ENCODE measurements at regions not wholly inside any gene's neighbourhood (a gene's known extent, or its start where the extent isn't known, plus 50 kb on each side); places are given as distances from the start of the nearest gene placed in this dataset.
A peak's percentile ranks its signal among the peaks of the same experiment; 100 is the strongest.

DNA sequence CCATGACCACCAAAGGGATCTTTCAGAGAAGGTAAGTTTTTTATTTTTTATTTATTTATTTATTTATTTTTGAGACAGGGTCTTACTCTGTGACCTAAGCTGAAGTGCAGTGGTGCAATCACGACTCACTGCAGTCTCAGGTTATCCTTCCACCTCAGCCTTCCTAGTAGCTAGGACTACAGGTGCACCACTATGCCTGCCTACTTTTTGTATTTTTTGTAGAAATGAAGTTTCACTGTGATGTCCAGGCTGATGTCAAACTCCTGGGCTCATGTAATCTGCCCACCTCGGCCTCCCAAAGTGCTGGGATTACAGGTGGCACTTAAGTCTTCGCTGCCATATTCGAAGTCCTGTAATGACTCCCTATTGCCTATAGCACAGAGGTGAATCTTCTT lies 342.5 kb downstream of the CYRIA start:
- Histone ChIP-seq H3K9me3 (ENCODE audit: severe bottlenecking) (no peaks in the 10 kb centered on the region), H3K27ac (peak overlapping the region; percentile 60), H3K36me3 (no peaks in the 10 kb centered on the region), H3K27me3 (ENCODE audit: insufficient read depth, low read depth, severe bottlenecking) (no peaks in the 10 kb centered on the region), H3K4me3 (ENCODE audit: low read depth, low read length) (no peak overlapping the region)
- TF ChIP-seq, protein P1, sequence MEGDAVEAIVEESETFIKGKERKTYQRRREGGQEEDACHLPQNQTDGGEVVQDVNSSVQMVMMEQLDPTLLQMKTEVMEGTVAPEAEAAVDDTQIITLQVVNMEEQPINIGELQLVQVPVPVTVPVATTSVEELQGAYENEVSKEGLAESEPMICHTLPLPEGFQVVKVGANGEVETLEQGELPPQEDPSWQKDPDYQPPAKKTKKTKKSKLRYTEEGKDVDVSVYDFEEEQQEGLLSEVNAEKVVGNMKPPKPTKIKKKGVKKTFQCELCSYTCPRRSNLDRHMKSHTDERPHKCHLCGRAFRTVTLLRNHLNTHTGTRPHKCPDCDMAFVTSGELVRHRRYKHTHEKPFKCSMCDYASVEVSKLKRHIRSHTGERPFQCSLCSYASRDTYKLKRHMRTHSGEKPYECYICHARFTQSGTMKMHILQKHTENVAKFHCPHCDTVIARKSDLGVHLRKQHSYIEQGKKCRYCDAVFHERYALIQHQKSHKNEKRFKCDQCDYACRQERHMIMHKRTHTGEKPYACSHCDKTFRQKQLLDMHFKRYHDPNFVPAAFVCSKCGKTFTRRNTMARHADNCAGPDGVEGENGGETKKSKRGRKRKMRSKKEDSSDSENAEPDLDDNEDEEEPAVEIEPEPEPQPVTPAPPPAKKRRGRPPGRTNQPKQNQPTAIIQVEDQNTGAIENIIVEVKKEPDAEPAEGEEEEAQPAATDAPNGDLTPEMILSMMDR (IDR thresholded peaks at IDR 0.05; ENCODE audit: low read depth, low read length) = no peak
- no peak for DNase-seq

DNA sequence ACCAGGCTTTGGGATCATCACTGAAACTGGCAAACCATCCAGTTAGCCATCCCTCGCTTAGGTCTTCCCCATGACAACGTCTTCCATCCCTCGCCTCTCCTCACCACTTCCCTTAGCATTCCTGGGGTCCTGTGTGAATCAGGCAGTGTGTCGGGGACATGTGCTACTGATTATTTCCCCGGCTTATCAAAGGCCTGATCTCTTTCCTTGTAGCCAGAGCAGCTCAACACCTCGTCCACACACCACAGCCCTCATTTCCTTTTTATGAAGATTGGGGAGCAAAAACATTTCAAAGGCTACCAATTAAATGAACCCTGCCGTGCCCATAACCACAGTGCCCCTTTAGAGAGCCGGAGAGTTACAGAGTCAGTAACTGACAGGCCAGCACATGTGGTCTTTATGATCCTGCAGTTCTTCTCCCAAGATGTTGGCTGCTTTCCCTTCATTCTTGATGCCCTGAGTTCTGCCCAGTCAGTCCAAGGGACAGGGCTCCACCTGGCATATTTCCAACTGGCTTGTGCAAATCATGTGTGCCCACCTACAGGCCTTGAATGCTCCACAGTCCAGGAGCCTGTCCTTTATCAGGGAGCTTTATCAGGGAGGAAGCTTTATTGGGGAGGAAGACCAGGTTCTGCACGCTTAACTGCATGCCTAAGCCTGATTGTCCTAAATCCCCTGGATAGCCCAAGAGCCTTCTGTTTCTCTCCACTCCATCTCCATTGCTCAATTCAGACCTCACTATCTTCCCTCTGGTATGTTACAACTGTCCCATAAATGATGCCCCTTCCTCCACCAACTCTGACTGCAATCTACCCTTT lies 343.1 kb downstream of the CYRIA start:
- TF ChIP-seq, protein P1 (IDR thresholded peaks at IDR 0.05; ENCODE audit: low read depth, low read length) = no peak
- Histone ChIP-seq H3K9me3 (ENCODE audit: severe bottlenecking) (no peaks in the 10 kb centered on the region), H3K4me3 (ENCODE audit: low read depth, low read length) (no peak overlapping the region), H3K27me3 (ENCODE audit: insufficient read depth, low read depth, severe bottlenecking) (no peaks in the 10 kb centered on the region), H3K36me3 (no peaks in the 10 kb centered on the region), H3K27ac (peak overlapping the region; percentile 60)
- DNase-seq = peak; percentile 56

DNA sequence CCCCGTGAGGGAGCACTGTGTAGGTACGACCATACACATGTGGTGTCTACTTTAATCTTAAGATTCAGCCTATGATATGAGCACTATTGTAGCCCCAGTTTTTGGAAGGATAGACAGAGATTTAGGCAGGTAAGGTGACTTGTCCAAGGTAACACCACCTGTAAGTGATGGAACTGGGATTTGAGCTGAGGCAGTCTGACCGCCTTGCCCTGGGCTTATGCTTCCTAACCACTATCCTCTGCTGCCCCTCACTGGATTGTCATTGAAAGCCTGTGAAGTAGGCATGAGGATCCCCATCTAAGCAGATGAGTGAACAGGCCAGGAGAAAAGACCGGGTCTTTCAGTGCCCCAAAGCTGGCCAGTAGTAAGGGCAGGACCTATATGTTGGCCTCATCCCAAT lies 343.8 kb downstream of the CYRIA start:
- H3K4me3 ChIP-seq (ENCODE audit: low read depth, low read length) = no peak overlapping the region
- peak overlapping the region; percentile 60; the same call in 1 of the 2 replicates for H3K27ac ChIP-seq
- TF ChIP-seq, protein P1 (IDR thresholded peaks at IDR 0.05; ENCODE audit: low read depth, low read length) = peak; percentile 79
- no peaks in the 10 kb centered on the region for H3K9me3 ChIP-seq (ENCODE audit: severe bottlenecking)
- H3K36me3 ChIP-seq = no peaks in the 10 kb centered on the region
- H3K27me3 ChIP-seq (ENCODE audit: insufficient read depth, low read depth, severe bottlenecking) = no peaks in the 10 kb centered on the region
- DNase-seq = peak; percentile 76

DNA sequence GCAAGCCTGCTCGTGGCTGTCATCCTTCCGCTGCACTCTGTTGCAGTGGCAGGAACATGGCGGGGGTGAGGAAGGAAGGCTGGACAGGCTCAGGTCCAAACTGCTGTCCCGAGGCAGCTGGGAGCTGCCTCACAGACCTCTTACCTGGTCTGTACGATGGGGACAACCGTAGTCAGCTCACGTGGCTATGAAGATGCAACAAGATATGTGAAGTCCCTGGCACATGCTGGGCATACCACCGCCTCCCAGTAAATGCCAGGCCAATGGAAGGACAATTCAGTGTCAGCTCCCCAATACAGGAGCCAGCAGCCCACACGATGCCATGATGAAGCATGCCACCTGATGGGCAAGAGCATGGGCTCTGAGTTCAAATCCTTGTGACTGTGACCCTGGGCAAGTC lies 344.4 kb downstream of the CYRIA start:
- H3K4me3 ChIP-seq (ENCODE audit: low read depth, low read length) = no peak overlapping the region
- no peaks in the 10 kb centered on the region for H3K36me3 ChIP-seq
- TF ChIP-seq, protein P1 (IDR thresholded peaks at IDR 0.05; ENCODE audit: low read depth, low read length) = no peak
- no peaks in the 10 kb centered on the region for H3K27me3 ChIP-seq (ENCODE audit: insufficient read depth, low read depth, severe bottlenecking)
- no peaks in the 10 kb centered on the region for H3K9me3 ChIP-seq (ENCODE audit: severe bottlenecking)
- no peak for DNase-seq
- H3K27ac ChIP-seq = no peak overlapping the region

DNA sequence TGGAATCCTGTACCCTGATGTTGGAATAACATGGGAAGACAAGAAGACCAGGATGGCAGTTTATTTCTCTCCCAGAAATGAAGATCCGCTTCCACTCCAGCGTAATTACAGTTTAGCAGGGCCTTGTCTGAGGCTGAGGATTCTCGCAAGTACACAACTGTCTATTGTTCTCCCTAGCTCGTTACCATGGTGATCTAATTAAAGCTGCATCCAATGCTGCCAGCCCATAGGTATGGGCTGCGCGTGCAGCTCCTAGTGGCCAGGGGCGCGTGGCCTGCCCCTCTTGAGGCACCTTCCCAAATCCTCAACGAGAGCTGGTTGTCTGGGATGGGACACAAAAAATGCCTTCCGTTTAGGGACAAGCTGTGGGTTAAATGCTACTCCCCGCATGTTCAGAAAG lies 344.9 kb downstream of the CYRIA start:
- H3K36me3 ChIP-seq = no peaks in the 10 kb centered on the region
- H3K27ac ChIP-seq = no peak overlapping the region
- DNase-seq = no peak
- TF ChIP-seq, protein P1 (IDR thresholded peaks at IDR 0.05; ENCODE audit: low read depth, low read length) = no peak
- no peak overlapping the region for H3K4me3 ChIP-seq (ENCODE audit: low read depth, low read length)
- H3K9me3 ChIP-seq (ENCODE audit: severe bottlenecking) = no peaks in the 10 kb centered on the region
- no peaks in the 10 kb centered on the region for H3K27me3 ChIP-seq (ENCODE audit: insufficient read depth, low read depth, severe bottlenecking)

All from WERI-Rb-1 (cell line).